ENCODE measurements at regions not wholly inside any gene's neighbourhood (a gene's known extent, or its start where the extent isn't known, plus 50 kb on each side); places are given as distances from the start of the nearest gene placed in this dataset.

DNA sequence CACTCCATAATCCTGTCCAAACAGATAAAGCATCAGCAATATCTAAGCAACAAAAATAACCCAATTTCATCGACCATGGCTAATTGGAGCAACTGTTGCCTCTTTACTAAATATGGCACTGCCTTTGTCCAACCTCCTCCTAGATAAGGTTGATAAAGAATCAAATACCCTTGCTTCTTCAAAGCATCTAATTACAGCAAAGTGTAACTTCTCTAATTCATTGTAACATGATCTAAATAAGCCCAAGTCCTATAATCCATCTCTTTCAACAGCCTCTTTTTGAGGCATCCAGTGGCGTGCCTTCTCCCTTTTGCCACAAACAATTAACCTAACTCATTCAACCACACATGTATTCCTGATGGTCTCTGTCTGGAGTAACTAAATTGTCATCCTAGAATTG is 81.7 kb upstream of the KLHL1 start:
- Histone ChIP-seq H3K56ac (ENCODE audit: insufficient read length, low read depth, low read length) (no peak overlapping the region), H3K79me1 (ENCODE audit: insufficient read depth, low read depth, low read length, poor library complexity, severe bottlenecking) (no peaks in the 10 kb centered on the region), H3T11ph (ENCODE audit: low read length) (no peak overlapping the region), H3K4ac (ENCODE audit: low read depth, low read length) (no peak overlapping the region), H3K18ac (ENCODE audit: insufficient read length, low read depth, low read length) (no peak overlapping the region), H2AK5ac (ENCODE audit: insufficient read length, low read length) (no peak overlapping the region), H2BK20ac (ENCODE audit: low read depth, low read length, poor library complexity, severe bottlenecking) (no peak overlapping the region), H3K9me3 (ENCODE audit: control insufficient read depth, low read depth, low read length) (no peaks in the 10 kb centered on the region), H2BK120ac (ENCODE audit: low read depth, low read length, poor library complexity, severe bottlenecking) (no peak overlapping the region), H4K5ac (ENCODE audit: insufficient read length, low read depth, low read length) (no peak overlapping the region), H2BK15ac (ENCODE audit: low read depth, low read length) (no peak overlapping the region), H3K4me1 (ENCODE audit: insufficient read depth, low read length) (no peaks in the 10 kb centered on the region), H4K8ac (replicated peaks; ENCODE audit: insufficient read length, low read depth, low read length) (no peak overlapping the region), H2BK5ac (ENCODE audit: insufficient read length, low read length) (no peak overlapping the region), H4K91ac (ENCODE audit: insufficient read length, low read depth, low read length) (no peak overlapping the region), H3K23me2 (ENCODE audit: insufficient read length, low read depth, low read length, poor library complexity, severe bottlenecking) (no peaks in the 10 kb centered on the region), H3K4me2 (ENCODE audit: insufficient read depth, insufficient read length, low read length) (no peak overlapping the region), H2BK12ac (ENCODE audit: insufficient read length, low read depth, low read length) (no peak overlapping the region), H2AFZ (ENCODE audit: low read length) (no peak overlapping the region), H3K9ac (ENCODE audit: extremely low read depth, insufficient read length, low read length) (no peak overlapping the region), H3K79me2 (ENCODE audit: insufficient read depth, low read length) (no peaks in the 10 kb centered on the region), H3K27me3 (ENCODE audit: insufficient read depth, low read length) (no peaks in the 10 kb centered on the region), H3K14ac (ENCODE audit: insufficient read depth, low read length) (no peak overlapping the region), H4K20me1 (ENCODE audit: control insufficient read depth, insufficient read depth, insufficient read length) (no peaks in the 10 kb centered on the region), H3K23ac (ENCODE audit: insufficient read length, low read depth, low read length) (no peak overlapping the region), H3K27ac (ENCODE audit: insufficient read length, low read depth, low read length) (no peak overlapping the region)
- Mint-ChIP-seq H3K9me3 (peaks cover 7 to 10% of the 10 kb centered on the region in 2 experiments; a peak in 4 of 5 replicates), H3K36me3 (ENCODE audit: insufficient read depth in 1 of 3, low read depth in 3 of 3) (no peaks in the 10 kb centered on the region), H3K4me1 (no peaks in the 10 kb centered on the region), H3K27me3 (ENCODE audit: low read depth) (no peaks in the 10 kb centered on the region), H3K27ac (no peak overlapping the region; a peak in 1 of 7 replicates), H3K4me3 (no peak overlapping the region)
- no CpG with 5 or more reads among the region's 2 CpGs for WGBS (ENCODE audit: extremely low coverage, insufficient read length, low lambda C conversion rate)
- TF ChIP-seq, protein P1, sequence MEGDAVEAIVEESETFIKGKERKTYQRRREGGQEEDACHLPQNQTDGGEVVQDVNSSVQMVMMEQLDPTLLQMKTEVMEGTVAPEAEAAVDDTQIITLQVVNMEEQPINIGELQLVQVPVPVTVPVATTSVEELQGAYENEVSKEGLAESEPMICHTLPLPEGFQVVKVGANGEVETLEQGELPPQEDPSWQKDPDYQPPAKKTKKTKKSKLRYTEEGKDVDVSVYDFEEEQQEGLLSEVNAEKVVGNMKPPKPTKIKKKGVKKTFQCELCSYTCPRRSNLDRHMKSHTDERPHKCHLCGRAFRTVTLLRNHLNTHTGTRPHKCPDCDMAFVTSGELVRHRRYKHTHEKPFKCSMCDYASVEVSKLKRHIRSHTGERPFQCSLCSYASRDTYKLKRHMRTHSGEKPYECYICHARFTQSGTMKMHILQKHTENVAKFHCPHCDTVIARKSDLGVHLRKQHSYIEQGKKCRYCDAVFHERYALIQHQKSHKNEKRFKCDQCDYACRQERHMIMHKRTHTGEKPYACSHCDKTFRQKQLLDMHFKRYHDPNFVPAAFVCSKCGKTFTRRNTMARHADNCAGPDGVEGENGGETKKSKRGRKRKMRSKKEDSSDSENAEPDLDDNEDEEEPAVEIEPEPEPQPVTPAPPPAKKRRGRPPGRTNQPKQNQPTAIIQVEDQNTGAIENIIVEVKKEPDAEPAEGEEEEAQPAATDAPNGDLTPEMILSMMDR (conservative IDR thresholded peaks at IDR 0.05) = no peak
- DNase-seq = no peak
